H9 (cell line): ENCODE measurements at regions not wholly inside any gene's neighbourhood (a gene's known extent, or its start where the extent isn't known, plus 50 kb on each side); places are given as distances from the start of the nearest gene placed in this dataset.

Experiments used
- DNase-seq: peaks from one replicate; pipeline ENCODE4 v3.0.0-alpha.2; 2017
- H2AFZ ChIP-seq: one replicate; pipeline ENCODE4 v1.6.1; 2013; ENCODE audit warnings: mild to moderate bottlenecking, low read length, control low read depth, moderate library complexity
- H2AK5ac ChIP-seq: 2 replicates; pipeline ENCODE4 v1.6.1; 2013; ENCODE audit warnings: low read length, control low read depth, mixed read lengths; ENCODE audit not compliant: insufficient read length
- H2BK120ac ChIP-seq: one replicate; pipeline ENCODE4 v1.6.1; 2013; ENCODE audit warnings: low read depth, mild to moderate bottlenecking, low read length, control low read depth, inconsistent platforms; ENCODE audit not compliant: poor library complexity, severe bottlenecking
- H2BK12ac ChIP-seq: 2 replicates; pipeline ENCODE4 v1.6.1; 2013; ENCODE audit warnings: low read length, control low read depth, mixed read lengths, low read depth; ENCODE audit not compliant: insufficient read length
- H2BK15ac ChIP-seq: 2 replicates; pipeline ENCODE4 v1.6.1; 2013; ENCODE audit warnings: low read depth, low read length, control low read depth
- H2BK20ac ChIP-seq: one replicate; pipeline ENCODE4 v1.6.1; 2013; ENCODE audit warnings: low read depth, mild to moderate bottlenecking, low read length, control low read depth, inconsistent platforms; ENCODE audit not compliant: poor library complexity, severe bottlenecking
- H2BK5ac ChIP-seq: 2 replicates; pipeline ENCODE4 v1.6.1; 2013; ENCODE audit warnings: low read length, control low read depth, mixed read lengths; ENCODE audit not compliant: insufficient read length
- H3K14ac ChIP-seq: 2 replicates; pipeline ENCODE4 v1.6.1; 2013; ENCODE audit warnings: low read length, control low read depth; ENCODE audit not compliant: insufficient read depth
- H3K18ac ChIP-seq: 2 replicates; pipeline ENCODE4 v1.6.1; 2013; ENCODE audit warnings: low read depth, mild to moderate bottlenecking, mixed read lengths, low read length, control low read depth; ENCODE audit not compliant: insufficient read length
- H3K23ac ChIP-seq: 2 replicates; pipeline ENCODE4 v1.6.1; 2013; ENCODE audit warnings: low read length, control low read depth, mixed read lengths, low read depth; ENCODE audit not compliant: insufficient read length
- H3K23me2 ChIP-seq: 2 replicates; pipeline ENCODE4 v1.6.1; 2013; ENCODE audit warnings: low read depth, mild to moderate bottlenecking, mixed read lengths, low read length, control low read depth; ENCODE audit not compliant: insufficient read length, poor library complexity, severe bottlenecking
- H3K27ac ChIP-seq: 2 replicates; pipeline ENCODE4 v1.5.1; 2013; ENCODE audit warnings: low read length, control low read depth, mixed read lengths, low read depth; ENCODE audit not compliant: insufficient read length
- H3K27me3 ChIP-seq: 2 replicates; pipeline ENCODE4 v1.6.1; 2013; ENCODE audit warnings: low read length, control low read depth, inconsistent platforms; ENCODE audit not compliant: insufficient read depth
- H3K4ac ChIP-seq: 2 replicates; pipeline ENCODE4 v1.6.1; 2013; ENCODE audit warnings: low read depth, mild to moderate bottlenecking, control low read depth, inconsistent platforms, low read length, moderate library complexity
- H3K4me1 ChIP-seq: 2 replicates; pipeline ENCODE4 v1.6.1; 2013; ENCODE audit warnings: low read length, control low read depth, inconsistent platforms; ENCODE audit not compliant: insufficient read depth
- H3K4me2 ChIP-seq: 2 replicates; pipeline ENCODE4 v1.6.1; 2013; ENCODE audit warnings: low read length, control low read depth, mixed read lengths; ENCODE audit not compliant: insufficient read length, insufficient read depth
- H3K56ac ChIP-seq: 2 replicates; pipeline ENCODE4 v1.6.1; 2013; ENCODE audit warnings: low read depth, mild to moderate bottlenecking, mixed read lengths, low read length, control low read depth; ENCODE audit not compliant: insufficient read length
- H3K79me1 ChIP-seq: 2 replicates; pipeline ENCODE4 v1.6.1; 2013; ENCODE audit warnings: low read depth, mild to moderate bottlenecking, moderate library complexity, low read length, control low read depth, inconsistent platforms; ENCODE audit not compliant: insufficient read depth, poor library complexity, severe bottlenecking
- H3K79me2 ChIP-seq: 2 replicates; pipeline ENCODE4 v1.6.1; 2013; ENCODE audit warnings: low read length, control low read depth, inconsistent platforms; ENCODE audit not compliant: insufficient read depth
- H3K9ac ChIP-seq: 2 replicates; pipeline ENCODE4 v1.6.1; 2013; ENCODE audit warnings: low read length, control low read depth, mixed read lengths; ENCODE audit not compliant: insufficient read length; ENCODE audit errors: extremely low read depth
- H3K9me3 ChIP-seq: one replicate; pipeline ENCODE4 v1.6.1; 2013; ENCODE audit warnings: low read depth, low read length, inconsistent platforms; ENCODE audit not compliant: control insufficient read depth
- H3T11ph ChIP-seq: one replicate; pipeline ENCODE4 v1.6.1; 2013; ENCODE audit warnings: mild to moderate bottlenecking, low read length, control low read depth, inconsistent platforms
- H4K20me1 ChIP-seq: one replicate; pipeline ENCODE4 v1.6.1; 2013; ENCODE audit not compliant: control insufficient read depth, insufficient read length, insufficient read depth
- H4K5ac ChIP-seq: 2 replicates; pipeline ENCODE4 v1.6.1; 2013; ENCODE audit warnings: low read depth, mild to moderate bottlenecking, mixed read lengths, low read length, control low read depth; ENCODE audit not compliant: insufficient read length
- H4K8ac ChIP-seq: replicated peaks from 2 replicates; pipeline ENCODE4 v1.6.1; 2013; ENCODE audit warnings: low read length, control low read depth, mixed read lengths, low read depth; ENCODE audit not compliant: insufficient read length
- H4K91ac ChIP-seq: 2 replicates; pipeline ENCODE4 v1.6.1; 2013; ENCODE audit warnings: low read depth, mild to moderate bottlenecking, moderate library complexity, mixed read lengths, low read length, control low read depth; ENCODE audit not compliant: insufficient read length
- H3K27ac Mint-ChIP-seq, 3 experiments: 2 replicates in 2 of 3; 3 replicates in 1 of 3; pipeline ENCODE4 v1.8.0; 2020 to 2021; ENCODE audit warnings: mixed read lengths in 3 of 3, mild to moderate bottlenecking in 1 of 3, moderate library complexity in 1 of 3
- H3K27me3 Mint-ChIP-seq: 2 replicates; pipeline ENCODE4 v1.8.0; 2021; ENCODE audit warnings: low read depth, mild to moderate bottlenecking, moderate library complexity, mixed read lengths
- H3K36me3 Mint-ChIP-seq, 3 experiments: 2 replicates in 2 of 3; 3 replicates in 1 of 3; pipeline ENCODE4 v1.8.0; 2020 to 2021; ENCODE audit warnings: low read depth in 3 of 3, mixed read lengths in 3 of 3; ENCODE audit not compliant: insufficient read depth in 1 of 3
- H3K4me1 Mint-ChIP-seq, 2 experiments: 2 replicates each; pipeline ENCODE4 v1.8.0; 2020; ENCODE audit warnings: mixed read lengths in 2 of 2
- H3K4me3 Mint-ChIP-seq, 2 experiments: 2 replicates in 1 of 2; 3 replicates in 1 of 2; pipeline ENCODE4 v1.8.0; 2020 to 2021; ENCODE audit warnings: mild to moderate bottlenecking in 2 of 2, mixed read lengths in 2 of 2, moderate library complexity in 1 of 2
- H3K9me3 Mint-ChIP-seq, 2 experiments: 2 replicates in 1 of 2; 3 replicates in 1 of 2; pipeline ENCODE4 v1.8.0; 2020; ENCODE audit warnings: mild to moderate bottlenecking in 2 of 2, mixed read lengths in 2 of 2, moderate library complexity in 1 of 2
- WGBS: extraction: QIAGEN DNeasy Blood & Tissue Kit; methylation state at CpG from one replicate; pipeline ENCODE4 v1.1.7; 2013; ENCODE audit warnings: missing lambda C conversion rate, low lambda C conversion rate, mixed read lengths; ENCODE audit not compliant: insufficient read length; ENCODE audit errors: extremely low coverage; 5-methylcytosine and 5-hydroxymethylcytosine counted together
- TF ChIP-seq, protein P1 (sequence below): fragments of 200-600 bp; sonication (generic); conservative IDR thresholded peaks from 3 replicates; pipeline ENCODE4 v1.8.0; 2021; ENCODE audit warnings: antibody characterized with exemption, mild to moderate bottlenecking

DNA sequence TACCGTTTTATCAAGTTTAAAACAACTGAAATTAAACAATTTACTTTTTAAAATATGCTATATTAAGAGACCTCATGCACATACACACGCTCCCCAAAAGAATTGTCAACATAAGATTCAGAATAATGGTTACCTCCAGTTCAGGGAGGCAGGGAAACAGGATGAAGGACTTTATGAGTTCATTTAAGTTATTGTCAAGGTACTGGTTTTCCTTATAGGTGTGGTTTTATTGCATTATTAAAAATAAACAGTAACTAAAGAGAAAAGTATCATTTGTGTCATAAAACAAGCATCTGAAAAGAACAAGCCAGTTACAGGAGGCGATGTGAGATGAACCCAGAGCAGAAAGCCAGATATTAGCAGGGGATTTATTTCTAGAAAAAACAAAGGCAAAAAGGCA lies 2376.7 kb downstream of the MAT2B start:
- Histone ChIP-seq H3K23ac (no peak overlapping the region), H3K27me3 (no peaks in the 10 kb centered on the region), H3K18ac (no peak overlapping the region), H3K79me2 (no peaks in the 10 kb centered on the region), H4K20me1 (no peaks in the 10 kb centered on the region), H2AFZ (no peak overlapping the region), H3K27ac (no peak overlapping the region), H3K4me1 (no peaks in the 10 kb centered on the region), H3K56ac (no peak overlapping the region), H3T11ph (no peak overlapping the region), H2BK5ac (no peak overlapping the region), H3K23me2 (no peaks in the 10 kb centered on the region), H2BK20ac (no peak overlapping the region), H3K4me2 (no peak overlapping the region), H2BK15ac (no peak overlapping the region), H3K79me1 (no peaks in the 10 kb centered on the region), H2AK5ac (no peak overlapping the region), H4K8ac (no peak overlapping the region), H3K9me3 (no peaks in the 10 kb centered on the region), H3K9ac (no peak overlapping the region), H4K91ac (no peak overlapping the region), H2BK12ac (no peak overlapping the region), H3K4ac (no peak overlapping the region), H3K14ac (no peak overlapping the region), H2BK120ac (no peak overlapping the region), H4K5ac (no peak overlapping the region)
- Mint-ChIP-seq H3K4me3 (no peak overlapping the region), H3K27ac (no peak overlapping the region), H3K27me3 (no peaks in the 10 kb centered on the region), H3K36me3 (peaks cover 0 to 2% (median 0%) of the 10 kb centered on the region in 3 experiments; a peak in 1 of 7 replicates), H3K4me1 (peaks cover 17 to 18% of the 10 kb centered on the region in 2 experiments), H3K9me3 (peaks cover 5 to 6% of the 10 kb centered on the region in 2 experiments; a peak in 3 of 5 replicates)
- TF ChIP-seq, protein P1, sequence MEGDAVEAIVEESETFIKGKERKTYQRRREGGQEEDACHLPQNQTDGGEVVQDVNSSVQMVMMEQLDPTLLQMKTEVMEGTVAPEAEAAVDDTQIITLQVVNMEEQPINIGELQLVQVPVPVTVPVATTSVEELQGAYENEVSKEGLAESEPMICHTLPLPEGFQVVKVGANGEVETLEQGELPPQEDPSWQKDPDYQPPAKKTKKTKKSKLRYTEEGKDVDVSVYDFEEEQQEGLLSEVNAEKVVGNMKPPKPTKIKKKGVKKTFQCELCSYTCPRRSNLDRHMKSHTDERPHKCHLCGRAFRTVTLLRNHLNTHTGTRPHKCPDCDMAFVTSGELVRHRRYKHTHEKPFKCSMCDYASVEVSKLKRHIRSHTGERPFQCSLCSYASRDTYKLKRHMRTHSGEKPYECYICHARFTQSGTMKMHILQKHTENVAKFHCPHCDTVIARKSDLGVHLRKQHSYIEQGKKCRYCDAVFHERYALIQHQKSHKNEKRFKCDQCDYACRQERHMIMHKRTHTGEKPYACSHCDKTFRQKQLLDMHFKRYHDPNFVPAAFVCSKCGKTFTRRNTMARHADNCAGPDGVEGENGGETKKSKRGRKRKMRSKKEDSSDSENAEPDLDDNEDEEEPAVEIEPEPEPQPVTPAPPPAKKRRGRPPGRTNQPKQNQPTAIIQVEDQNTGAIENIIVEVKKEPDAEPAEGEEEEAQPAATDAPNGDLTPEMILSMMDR = no peak
- no CpG with 5 or more reads among the region's 3 CpGs for WGBS
- DNase-seq = no peak
